GM19240 (cell line): ENCODE measurements at regions not wholly inside any gene's neighbourhood (a gene's known extent, or its start where the extent isn't known, plus 50 kb on each side); places are given as distances from the start of the nearest gene placed in this dataset.
"Not testable (repeated sequence)": the region's sequence is repeated elsewhere in the genome, so short reads cannot be mapped to it uniquely, and the experiment has no call there.

ENCODE experiments used
- DNase-seq: peaks from one replicate; pipeline ENCODE4 v3.0.0; 2011; ENCODE audit warnings: low spot score; ENCODE audit not compliant: insufficient read length

DNA sequence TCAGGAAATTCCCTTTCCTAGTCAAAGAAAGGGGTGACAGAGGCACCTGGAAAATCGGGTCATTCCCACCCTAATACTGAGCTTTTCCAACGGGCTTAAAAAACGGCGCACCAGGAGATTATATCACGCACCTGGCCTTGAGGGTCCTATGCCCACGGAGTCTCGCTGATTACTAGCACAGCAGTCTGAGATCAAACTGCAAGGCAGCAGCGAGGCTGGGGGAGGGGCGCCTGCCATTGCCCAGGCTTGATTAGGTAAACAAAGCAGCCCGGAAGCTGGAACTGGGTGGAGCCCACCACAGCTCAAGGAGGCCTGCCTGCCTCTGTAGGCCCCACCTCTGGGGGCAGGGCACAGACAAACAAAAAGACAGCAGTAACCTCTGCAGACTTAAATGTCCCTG is 107.5 kb upstream of the VWC2 start:
- DNase-seq = not testable (repeated sequence)

- DNase-seq = no peak
Measured at GRCh38 chr7:49666764-49667163, 106.7 kb upstream of the VWC2 start.

GRCh38 chr7:49669285-49669684 is 104.2 kb upstream of the VWC2 start:
- no peak for DNase-seq

DNA sequence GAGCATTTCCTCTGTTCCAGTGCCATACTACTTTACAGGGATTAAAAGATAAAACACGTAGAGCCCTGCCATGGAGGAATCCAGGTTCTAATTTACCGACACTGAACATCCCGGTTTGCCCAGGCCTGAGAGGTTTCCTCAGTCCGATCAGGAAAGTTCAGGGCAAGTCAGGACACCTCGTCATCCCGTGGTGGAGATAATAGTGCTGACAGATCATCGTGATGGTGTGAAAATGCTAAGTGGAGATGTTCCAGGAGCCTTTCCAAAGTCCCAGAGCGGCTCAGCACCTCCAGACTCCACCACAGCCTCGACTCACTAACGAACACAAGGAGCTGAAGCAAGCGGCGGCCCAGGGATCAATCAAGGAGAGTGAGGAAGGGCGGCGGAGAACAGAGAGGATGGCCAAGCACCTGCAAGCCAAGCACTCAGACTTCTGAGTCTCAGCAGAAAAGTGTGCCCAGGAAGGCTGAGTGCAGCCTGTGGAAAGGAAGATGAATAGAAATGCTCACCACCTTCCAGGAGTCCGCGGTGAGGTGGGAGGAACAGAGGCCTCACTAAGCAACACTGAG is 103.7 kb upstream of the VWC2 start:
- no peak for DNase-seq

DNA sequence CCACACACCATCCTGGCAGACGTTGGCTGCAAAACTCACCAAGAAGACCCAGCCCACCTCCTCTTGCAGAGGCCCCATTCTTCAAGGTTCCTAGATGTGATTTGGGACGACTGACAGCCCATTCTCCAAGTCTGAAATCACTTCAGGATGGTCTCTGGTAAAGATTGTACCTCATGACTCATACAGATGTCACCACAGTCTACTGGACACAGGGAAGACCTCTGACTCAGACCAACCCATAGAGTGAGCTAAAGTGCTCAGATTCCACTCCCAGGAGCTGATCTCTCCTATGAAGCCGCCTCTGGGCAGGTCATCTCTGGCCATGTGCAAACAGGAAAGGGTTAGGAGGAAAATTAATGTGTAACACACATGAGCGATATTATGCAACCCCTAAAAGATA is 102.4 kb upstream of the VWC2 start:
- DNase-seq = no peak

GRCh38 chr7:49692516-49692915 is 80.9 kb upstream of the VWC2 start:
- no peak for DNase-seq

DNA sequence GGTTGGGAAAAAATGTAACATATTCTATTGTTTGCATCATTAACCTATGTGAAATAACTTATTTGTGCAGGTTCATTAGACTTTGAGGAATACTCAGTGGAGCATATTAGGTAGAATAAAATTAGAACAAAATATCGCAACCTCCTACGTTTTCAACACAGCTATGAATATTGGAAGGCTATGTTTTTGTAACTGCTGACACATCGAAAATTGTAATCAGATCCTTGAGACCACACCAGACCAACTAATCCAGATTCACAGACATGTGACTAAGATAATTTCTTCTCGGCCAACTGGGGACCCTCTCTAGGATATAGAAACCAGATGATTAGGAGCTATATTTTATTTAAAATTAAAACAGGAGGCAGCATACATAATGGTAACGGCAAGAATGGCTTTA is 77.5 kb upstream of the VWC2 start:
- DNase-seq = no peak

DNA sequence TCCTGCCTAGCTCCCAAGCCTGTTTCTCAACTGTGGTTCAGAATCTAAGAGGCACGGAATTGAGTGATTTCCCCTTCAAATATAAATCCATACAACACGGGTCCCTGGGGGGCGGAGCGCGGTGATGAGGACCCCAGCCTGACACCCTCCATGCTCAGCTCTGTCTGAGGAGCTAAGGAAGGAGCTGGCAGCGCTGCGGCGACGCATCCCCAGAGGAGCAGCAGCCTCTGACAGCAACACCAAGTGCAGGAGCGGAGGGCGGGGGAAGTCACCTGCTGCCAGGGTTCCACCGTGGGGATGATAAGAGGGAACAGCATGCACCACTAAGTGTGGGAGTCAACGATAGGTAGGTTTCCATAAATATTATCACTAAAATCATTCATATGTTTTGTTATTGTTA is 72.6 kb upstream of the VWC2 start:
- no peak for DNase-seq

DNA sequence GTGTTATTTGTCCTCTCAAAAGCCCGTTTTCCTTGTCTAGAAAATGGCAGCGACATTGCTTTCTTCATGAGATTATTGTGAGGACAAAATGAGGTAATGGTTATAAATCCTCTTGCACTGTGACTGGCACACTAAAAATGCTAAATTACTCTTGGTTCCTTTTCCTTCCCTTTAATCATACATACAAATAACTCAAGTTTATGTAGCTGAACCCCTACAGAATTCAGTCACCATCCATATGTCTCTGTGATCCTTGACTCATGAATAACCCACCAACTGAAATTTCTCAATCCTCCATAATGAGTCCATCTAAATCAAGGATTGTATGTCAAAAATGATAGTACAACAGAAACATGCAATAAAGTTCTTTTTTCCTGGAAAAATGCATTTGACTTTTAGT is 71.3 kb upstream of the VWC2 start:
- no peak for DNase-seq

DNA sequence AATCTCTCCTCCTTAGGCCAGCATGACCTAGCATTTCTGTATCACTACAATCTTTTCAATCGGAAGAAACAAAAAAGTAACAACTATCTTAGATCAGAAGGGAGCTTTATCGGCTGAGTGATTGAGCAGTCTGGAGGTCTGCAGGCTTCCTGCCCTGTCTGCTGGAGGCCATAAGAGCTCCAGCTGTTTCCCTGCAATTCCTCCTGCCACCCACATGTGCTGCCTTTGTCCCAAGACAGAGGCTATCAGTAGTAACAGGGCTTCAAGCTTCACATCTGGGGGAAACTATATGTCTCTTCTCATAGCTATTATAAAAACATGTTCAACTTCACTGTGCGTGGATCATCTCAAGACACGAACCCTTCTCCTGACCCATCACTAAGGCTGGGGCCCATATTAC is 70.1 kb upstream of the VWC2 start:
- DNase-seq = no peak

GRCh38 chr7:49703881-49704280 is 69.6 kb upstream of the VWC2 start:
- no peak for DNase-seq

DNA sequence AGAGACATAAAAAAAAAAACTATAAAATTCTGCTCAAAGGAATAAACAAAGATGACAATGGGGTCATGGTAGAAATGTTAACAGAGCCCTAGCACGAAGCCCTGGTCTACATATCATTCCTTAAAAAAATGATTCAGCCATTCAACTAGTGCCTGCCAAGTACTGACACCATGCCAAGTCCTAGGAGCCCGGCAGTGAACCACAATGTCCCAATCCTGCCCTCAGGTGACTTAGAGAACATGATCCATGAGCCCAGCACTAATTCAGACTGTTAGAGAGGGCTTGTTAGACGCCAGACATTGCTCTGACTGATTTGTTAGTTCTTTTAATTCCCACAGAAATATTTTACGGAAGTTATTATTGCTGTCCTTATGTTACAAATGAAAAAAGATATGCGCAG is 67.3 kb upstream of the VWC2 start:
- DNase-seq = no peak

- DNase-seq = no peak
Measured at GRCh38 chr7:49707891-49708290, 65.5 kb upstream of the VWC2 start.

GRCh38 chr7:49708590-49708989 is 64.8 kb upstream of the VWC2 start:
- DNase-seq = no peak

DNA sequence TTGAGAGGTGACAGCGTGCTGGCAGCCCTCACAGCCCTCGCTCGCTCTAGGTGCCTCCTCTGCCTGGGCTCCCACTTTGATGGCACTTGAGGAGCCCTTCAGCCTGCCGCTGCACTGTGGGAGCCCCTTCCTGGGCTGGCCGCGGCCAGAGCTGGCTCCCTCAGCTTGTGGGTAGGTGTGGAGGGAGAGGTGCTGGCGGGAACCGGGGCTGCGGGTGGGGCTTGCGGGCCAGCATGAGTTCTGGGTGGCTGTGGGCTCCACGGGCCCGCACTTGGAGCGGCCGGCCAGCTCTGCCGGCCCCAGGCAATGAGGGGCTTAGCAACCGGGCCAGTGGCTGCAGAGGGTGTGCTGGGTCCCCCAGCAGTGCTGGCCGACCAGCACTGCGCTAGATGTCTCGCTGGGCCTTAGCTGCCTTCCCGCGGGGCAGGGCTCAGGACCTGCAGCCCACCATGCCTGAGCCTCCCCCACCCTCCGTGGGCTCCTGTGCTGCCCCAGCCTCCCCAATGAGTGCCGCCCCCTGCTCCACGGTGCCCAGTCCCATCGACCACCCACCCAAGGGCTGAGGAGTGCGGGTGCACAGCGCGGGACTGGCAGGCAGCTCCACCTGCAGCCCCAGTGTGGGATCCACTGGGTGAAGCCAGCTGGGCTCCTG is 62.2 kb upstream of the VWC2 start:
- not testable (repeated sequence) for DNase-seq

- no peak for DNase-seq
Measured at GRCh38 chr7:49714182-49714581, 59.3 kb upstream of the VWC2 start.

- DNase-seq = no peak
Measured at GRCh38 chr7:49715486-49715885, 58.0 kb upstream of the VWC2 start.

DNA sequence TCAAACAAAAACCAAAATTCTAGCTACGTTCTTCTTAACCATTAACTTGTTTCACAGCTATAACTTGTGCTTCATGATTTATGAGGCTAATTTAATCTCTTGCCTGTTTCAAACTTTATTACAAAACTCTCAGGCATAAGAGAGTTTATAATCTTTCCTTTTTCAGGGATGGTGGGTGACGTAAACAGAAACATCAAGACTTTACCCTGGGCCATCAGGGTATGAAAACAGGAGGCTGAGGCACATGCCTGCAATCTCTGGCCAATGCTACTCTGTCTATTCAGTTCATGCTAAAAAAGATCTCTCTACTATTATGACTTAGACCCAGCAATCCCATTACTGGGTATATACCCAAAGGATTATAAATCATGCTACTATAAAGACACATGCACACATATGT is 55.9 kb upstream of the VWC2 start:
- no peak for DNase-seq

DNA sequence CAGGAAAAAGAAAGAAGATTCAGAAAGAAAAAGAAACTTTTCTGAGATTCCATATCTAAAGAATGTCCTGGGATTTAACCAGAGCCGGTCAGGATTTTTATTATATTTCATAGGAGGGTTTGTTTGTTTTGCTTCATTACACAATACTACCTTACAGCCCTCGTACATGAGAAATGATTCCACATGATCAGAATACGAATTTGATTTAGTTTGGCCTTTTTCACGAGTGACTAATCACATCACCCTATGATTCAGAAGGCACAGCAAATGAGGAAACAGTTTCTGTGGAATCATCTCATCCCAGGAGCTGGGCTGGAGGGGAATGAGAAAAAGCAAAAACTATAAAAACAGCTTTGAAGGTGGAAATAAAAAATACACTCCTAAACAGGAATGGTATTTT is 54.7 kb upstream of the VWC2 start:
- DNase-seq = no peak

DNA sequence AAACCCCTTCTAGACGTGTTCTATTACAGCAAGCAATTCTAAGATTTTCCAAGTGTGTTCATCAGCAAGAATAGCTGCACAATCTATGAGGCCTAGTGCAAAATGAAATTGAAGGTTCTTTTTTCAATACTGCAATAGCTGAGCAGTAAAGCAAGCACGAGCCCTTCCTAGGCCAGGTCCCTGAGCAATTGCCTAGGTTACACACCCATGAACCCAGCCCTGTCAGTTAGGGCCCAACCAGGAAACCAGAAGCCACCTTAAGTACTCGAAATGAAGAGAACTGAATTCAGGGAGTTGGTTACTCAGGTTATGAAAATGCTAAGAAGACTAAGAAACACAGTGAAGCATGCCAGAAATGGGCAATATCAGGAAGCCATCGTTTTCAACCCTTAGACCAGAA is 52.0 kb upstream of the VWC2 start:
- no peak for DNase-seq
